ENCODE measurements at regions not wholly inside any gene's neighbourhood (a gene's known extent, or its start where the extent isn't known, plus 50 kb on each side); places are given as distances from the start of the nearest gene placed in this dataset.

- Histone ChIP-seq H3K27ac (ENCODE audit: extremely low read depth, low read depth, low read length) (no peak overlapping the region), H3K36me3 (ENCODE audit: control insufficient read depth in 2 of 2, insufficient read depth in 1 of 2, low read length in 2 of 2) (no peaks in the 10 kb centered on the region), H3K9me3 (ENCODE audit: control insufficient read depth, insufficient read depth, low read depth, low read length) (no peaks in the 10 kb centered on the region), H3K4me3 (ENCODE audit: low read depth, low read length) (no peak overlapping the region), H3K4me1 (ENCODE audit: control insufficient read depth, insufficient read depth, low read length) (no peaks in the 10 kb centered on the region)
- POLR2A ChIA-PET, result no interaction called here
- TF ChIP-seq ZNF670 (tag by site-specific recombination; IDR thresholded peaks at IDR 0.05; ENCODE audit: low read depth) (no peak), ZNF776 (tag by site-specific recombination; IDR thresholded peaks at IDR 0.05; ENCODE audit: borderline replicate concordance) (no peak), ELK4 (IDR thresholded peaks at IDR 0.05; ENCODE audit: borderline replicate concordance, low read depth, low read length) (no peak), ZNF223 (tag by site-specific recombination; IDR thresholded peaks at IDR 0.05) (no peak), ZNF510 (tag by site-specific recombination; IDR thresholded peaks at IDR 0.05; ENCODE audit: insufficient replicate concordance) (no peak), PRDM6 (tag by site-specific recombination; IDR thresholded peaks at IDR 0.05) (no peak), ZIC2 (tag by site-specific recombination; IDR thresholded peaks at IDR 0.05) (no peak), ZNF555 (tag by site-specific recombination; conservative IDR thresholded peaks at IDR 0.05) (no peak), ATF2 (tag by site-specific recombination; IDR thresholded peaks at IDR 0.05; ENCODE audit: low read depth) (no peak)
- CTCF ChIA-PET, result no interaction called here
These were observed 88.1 kb upstream of the TLE1 start for GRCh38 chr9:81777482-81777881.

GRCh38 chr9:81782313-81782995 is 93.1 kb upstream of the TLE1 start:
- ChIA-PET POLR2A (interaction anchor here (0.6 to 0.7 kb wide), 2 partner anchors 45 to 600 kb away, joined by 3 to 6 read pairs; no protein-coding TSS in a partner anchor), CTCF (interaction anchor here (0.6 kb wide), 1 partner anchor 564 kb away, joined by 6 read pairs; no protein-coding TSS in a partner anchor)
- no peaks in the 10 kb centered on the region for H3K36me3 ChIP-seq (ENCODE audit: control insufficient read depth in 2 of 2, insufficient read depth in 1 of 2, low read length in 2 of 2)

GRCh38 chr9:81787747-81788632 is 98.6 kb upstream of the TLE1 start:
- ChIA-PET CTCF (no interaction called here), POLR2A (no interaction called here)
- TF ChIP-seq ZNF600 (tag by site-specific recombination; IDR thresholded peaks at IDR 0.05), result no peak
- 0 out of 2 replicates have a peak, but pooled peaks have one; percentile 24 for TF ChIP-seq ZNF398 (tag by site-specific recombination; IDR thresholded peaks at IDR 0.05)
- 0 out of 2 replicates have a peak, but pooled peaks have one; percentile 27 for TF ChIP-seq GLIS1 (tag by site-specific recombination; IDR thresholded peaks at IDR 0.05)
- TF ChIP-seq ZBTB6 (tag by site-specific recombination; IDR thresholded peaks at IDR 0.05), result no peak
- H3K27ac ChIP-seq (ENCODE audit: extremely low read depth, low read depth, low read length), result no peak overlapping the region
- H3K36me3 ChIP-seq (ENCODE audit: control insufficient read depth in 2 of 2, insufficient read depth in 1 of 2, low read length in 2 of 2), result no peaks in the 10 kb centered on the region
- no peaks in the 10 kb centered on the region for H3K9me3 ChIP-seq (ENCODE audit: control insufficient read depth, insufficient read depth, low read depth, low read length)
- peaks cover 2% of the 10 kb centered on the region; the same call in 1 of the 2 replicates for H3K4me1 ChIP-seq (ENCODE audit: control insufficient read depth, insufficient read depth, low read length)
- no peak overlapping the region for H3K4me3 ChIP-seq (ENCODE audit: low read depth, low read length)

More at GRCh38 chr9:81782313-81782995, 93.1 kb upstream of the TLE1 start:
- no peaks in the 10 kb centered on the region for H3K4me1 ChIP-seq (ENCODE audit: control insufficient read depth, insufficient read depth, low read length)
- TF ChIP-seq ZNF670 (tag by site-specific recombination; IDR thresholded peaks at IDR 0.05; ENCODE audit: low read depth), result no peak
- TF ChIP-seq ZNF214 (tag by site-specific recombination; IDR thresholded peaks at IDR 0.05; ENCODE audit: borderline replicate concordance), result no peak
- TF ChIP-seq ZNF596 (tag by site-specific recombination; IDR thresholded peaks at IDR 0.05), result no peak
- TF ChIP-seq ZNF132 (tag by site-specific recombination; IDR thresholded peaks at IDR 0.05; ENCODE audit: borderline replicate concordance), result no peak
- TF ChIP-seq ZNF19 (tag by site-specific recombination; IDR thresholded peaks at IDR 0.05; ENCODE audit: low read depth), result no peak
- TF ChIP-seq ZNF558 (tag by site-specific recombination; IDR thresholded peaks at IDR 0.05), result no peak
- TF ChIP-seq PRDM1 (tag by site-specific recombination; IDR thresholded peaks at IDR 0.05), result no peak
- TF ChIP-seq ZNF133 (tag by site-specific recombination; IDR thresholded peaks at IDR 0.05), result no peak
- H3K27ac ChIP-seq (ENCODE audit: extremely low read depth, low read depth, low read length), result no peak overlapping the region
- no peak overlapping the region for H3K4me3 ChIP-seq (ENCODE audit: low read depth, low read length)
- no peaks in the 10 kb centered on the region for H3K9me3 ChIP-seq (ENCODE audit: control insufficient read depth, insufficient read depth, low read depth, low read length)

Data from HEK293 (cell line).